Hepatocyte (in vitro differentiated cells): ENCODE measurements at regions not wholly inside any gene's neighbourhood (a gene's known extent, or its start where the extent isn't known, plus 50 kb on each side); places are given as distances from the start of the nearest gene placed in this dataset.
A peak's percentile ranks its signal among the peaks of the same experiment; 100 is the strongest.

ENCODE experiments used
- DNase-seq: peaks from one replicate; pipeline ENCODE4 v3.0.0-alpha.2; 2016; ENCODE audit warnings: low spot score
- H2AFZ ChIP-seq: fragments of 200-600 bp; sonication (generic); 2 replicates; pipeline ENCODE4 v1.6.0; 2016; ENCODE audit warnings: antibody characterized with exemption, mild to moderate bottlenecking
- H3K27ac ChIP-seq: fragments of 200-600 bp; sonication (generic); 2 replicates; pipeline ENCODE4 v1.5.1; 2016; ENCODE audit warnings: mild to moderate bottlenecking
- H3K27me3 ChIP-seq: fragments of 200-600 bp; sonication (generic); 2 replicates; pipeline ENCODE4 v1.6.1; 2016
- H3K36me3 ChIP-seq: fragments of 200-600 bp; sonication (generic); replicated peaks from 2 replicates; pipeline ENCODE4 v1.5.1; 2016; ENCODE audit warnings: low read depth; ENCODE audit not compliant: insufficient read depth
- H3K4me1 ChIP-seq: fragments of 200-600 bp; sonication (generic); 2 replicates; pipeline ENCODE4 v1.5.1; 2016; ENCODE audit warnings: mild to moderate bottlenecking, moderate library complexity; ENCODE audit not compliant: insufficient read depth
- H3K4me2 ChIP-seq: fragments of 200-600 bp; sonication (generic); 2 replicates; pipeline ENCODE4 v1.6.0; 2016
- H3K4me3 ChIP-seq: fragments of 200-600 bp; sonication (generic); 2 replicates; pipeline ENCODE4 v1.5.1; 2016; ENCODE audit warnings: mild to moderate bottlenecking
- H3K79me2 ChIP-seq: fragments of 200-600 bp; sonication (generic); 2 replicates; pipeline ENCODE4 v1.6.0; 2017; ENCODE audit warnings: mild to moderate bottlenecking
- H3K9me2 ChIP-seq: fragments of 200-600 bp; sonication (generic); replicated peaks from 2 replicates; pipeline ENCODE4 v1.6.0; 2017; ENCODE audit warnings: mild to moderate bottlenecking; ENCODE audit not compliant: insufficient read depth
- H3K9me3 ChIP-seq: fragments of 200-600 bp; sonication (generic); 2 replicates; pipeline ENCODE4 v1.5.1; 2016; ENCODE audit warnings: low read depth, mild to moderate bottlenecking
- H4K20me1 ChIP-seq: fragments of 200-600 bp; sonication (generic); 2 replicates; pipeline ENCODE4 v1.6.0; 2016; ENCODE audit warnings: mild to moderate bottlenecking; ENCODE audit not compliant: insufficient read depth, poor library complexity, severe bottlenecking
- CTCF ChIP-seq: fragments of 200-600 bp; sonication (generic); IDR thresholded peaks from 2 replicates; pipeline ENCODE4 v1.5.1; 2016; ENCODE audit warnings: antibody characterized with exemption, mild to moderate bottlenecking; ENCODE audit not compliant: poor library complexity
- EZH2 ChIP-seq: fragments of 200-600 bp; sonication (generic); IDR thresholded peaks from 2 replicates; pipeline ENCODE4 v1.6.1; 2016; ENCODE audit warnings: antibody characterized with exemption, mild to moderate bottlenecking, borderline replicate concordance
- EZH2phosphoT487 ChIP-seq: fragments of 200-600 bp; sonication (generic); IDR thresholded peaks from one replicate; pipeline ENCODE4 v1.6.1; 2018; ENCODE audit warnings: antibody characterized with exemption, mild to moderate bottlenecking, low read depth, moderate library complexity; ENCODE audit not compliant: unreplicated experiment, severe bottlenecking
- WGBS: methylation state at CpG from one replicate; pipeline ENCODE4 v1.1.6; 2016; ENCODE audit warnings: low lambda C conversion rate; ENCODE audit errors: missing lambda C conversion rate; 5-methylcytosine and 5-hydroxymethylcytosine counted together

GRCh38 chr7:16989811-16990413, 108.1 kb upstream of the AGR3 start:
- TF ChIP-seq CTCF (no peak), EZH2phosphoT487 (no peak), EZH2 (no peak)
- H3K9me2 ChIP-seq: no peaks in the 10 kb centered on the region
- no peaks in the 10 kb centered on the region for H4K20me1 ChIP-seq
- H3K27me3 ChIP-seq: no peaks in the 10 kb centered on the region
- 51% methylated on average over 7 of the region's 7 CpGs for WGBS
- H3K27ac ChIP-seq: peak overlapping the region; percentile 50
- H3K79me2 ChIP-seq: no peaks in the 10 kb centered on the region
- H3K4me2 ChIP-seq: peak overlapping the region; percentile 63
- no peaks in the 10 kb centered on the region for H3K36me3 ChIP-seq
- peaks cover 5% of the 10 kb centered on the region for H3K4me1 ChIP-seq
- peak overlapping the region; percentile 6 for H2AFZ ChIP-seq
- H3K4me3 ChIP-seq: no peak overlapping the region
- no peaks in the 10 kb centered on the region for H3K9me3 ChIP-seq
- peak; percentile 78 for DNase-seq

GRCh38 chr7:16991551-16991950, 109.8 kb upstream of the AGR3 start:
- H3K4me1 ChIP-seq: peaks cover 5% of the 10 kb centered on the region
- H3K9me2 ChIP-seq: no peaks in the 10 kb centered on the region
- 93% methylated on average over 5 of the region's 5 CpGs for WGBS
- H3K9me3 ChIP-seq: no peaks in the 10 kb centered on the region
- peak overlapping the region; percentile 63 for H3K4me2 ChIP-seq
- H3K27ac ChIP-seq: no peak overlapping the region
- H3K27me3 ChIP-seq: no peaks in the 10 kb centered on the region
- H2AFZ ChIP-seq: no peak overlapping the region
- H3K36me3 ChIP-seq: no peaks in the 10 kb centered on the region
- no peaks in the 10 kb centered on the region for H4K20me1 ChIP-seq
- DNase-seq: no peak
- no peaks in the 10 kb centered on the region for H3K79me2 ChIP-seq
- TF ChIP-seq EZH2phosphoT487: no peak
- TF ChIP-seq CTCF: no peak
- no peak for TF ChIP-seq EZH2
- H3K4me3 ChIP-seq: no peak overlapping the region

- Histone ChIP-seq H2AFZ (no peak overlapping the region), H3K79me2 (no peaks in the 10 kb centered on the region), H3K9me3 (no peaks in the 10 kb centered on the region), H3K4me1 (peaks cover 5% of the 10 kb centered on the region), H3K27me3 (no peaks in the 10 kb centered on the region), H3K4me2 (no peak overlapping the region), H3K27ac (no peak overlapping the region), H3K4me3 (no peak overlapping the region), H4K20me1 (no peaks in the 10 kb centered on the region), H3K9me2 (no peaks in the 10 kb centered on the region), H3K36me3 (no peaks in the 10 kb centered on the region)
- TF ChIP-seq CTCF (no peak), EZH2phosphoT487 (no peak), EZH2 (no peak)
- WGBS: 81% methylated on average over 4 of the region's 4 CpGs
- no peak for DNase-seq
Observed at GRCh38 chr7:16993543-16993942, 111.8 kb upstream of the AGR3 start.
